ENCODE measurements at regions not wholly inside any gene's neighbourhood (a gene's known extent, or its start where the extent isn't known, plus 50 kb on each side); places are given as distances from the start of the nearest gene placed in this dataset.

DNA sequence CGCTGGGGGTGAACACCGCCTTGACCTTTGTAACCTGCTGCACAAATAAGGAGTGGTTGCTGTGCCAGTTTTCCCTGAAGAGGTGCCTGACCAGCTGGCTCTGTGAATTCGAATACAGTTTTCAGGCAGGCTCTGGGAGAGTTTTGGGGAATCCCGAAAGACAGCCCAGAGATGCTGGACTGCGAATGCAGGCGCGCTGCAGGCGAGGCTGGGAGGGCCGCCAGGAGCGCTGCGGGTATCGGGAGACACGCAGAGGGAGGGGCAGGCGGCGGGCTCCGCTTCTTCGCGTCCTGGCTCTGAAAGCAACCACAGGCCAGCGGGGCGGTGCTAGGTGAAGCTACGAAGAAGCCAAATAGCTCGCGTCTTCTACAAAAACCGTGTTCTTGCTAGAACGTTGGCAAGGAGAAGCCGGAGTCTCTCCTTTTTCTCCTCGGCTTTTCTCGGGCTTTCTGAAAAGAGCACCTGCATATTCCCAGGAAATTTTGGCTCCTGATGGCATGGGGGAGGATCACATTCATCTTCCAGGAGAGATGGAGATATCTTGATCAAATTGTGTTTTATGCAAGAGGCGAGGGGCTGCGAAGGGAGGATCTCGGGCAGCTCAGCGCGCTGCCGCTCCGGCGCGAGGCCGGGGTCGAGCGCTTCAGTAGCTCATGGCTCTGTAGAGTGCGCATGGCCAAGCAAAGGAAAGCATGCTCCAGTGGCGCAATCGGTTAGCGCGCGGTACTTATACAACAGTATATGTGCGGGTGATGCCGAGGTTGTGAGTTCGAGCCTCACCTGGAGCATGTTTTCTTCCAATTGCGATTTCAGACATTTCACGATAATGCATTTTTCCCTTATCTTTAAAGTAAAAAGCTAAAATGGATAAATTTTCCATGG is 158.1 kb upstream of the ZNF184 start (continued):
- TF ChIP-seq ZNF878 (CRISPR knock-in tag; IDR thresholded peaks at IDR 0.05) (peak; percentile 98), ZNF510 (CRISPR knock-in tag; IDR thresholded peaks at IDR 0.05; ENCODE audit: low read depth) (peak; percentile 97), FOSL1 (CRISPR knock-in tag; IDR thresholded peaks at IDR 0.05; ENCODE audit: borderline replicate concordance) (no peak), POLR2AphosphoS2 (IDR thresholded peaks at IDR 0.05; ENCODE audit: low read depth, low read length) (no peak), SNAI1 (CRISPR knock-in tag; IDR thresholded peaks at IDR 0.05; ENCODE audit: borderline replicate concordance) (0 out of 2 replicates have a peak, but pooled peaks have one; percentile 57), CBX5 (CRISPR knock-in tag; IDR thresholded peaks at IDR 0.05; ENCODE audit: borderline replicate concordance) (peak; percentile 96), RXRB (CRISPR knock-in tag; IDR thresholded peaks at IDR 0.05; ENCODE audit: borderline replicate concordance) (peak; percentile 80), EED (CRISPR knock-in tag; IDR thresholded peaks at IDR 0.05) (peak; percentile 93; the same call in 1 of the 2 replicates), NFKBIZ (CRISPR knock-in tag; IDR thresholded peaks at IDR 0.05) (peak; percentile 65), SOX6 (IDR thresholded peaks at IDR 0.05) (no peak), SOX6 (CRISPR knock-in tag; IDR thresholded peaks at IDR 0.05) (peak; percentile 75), ZNF274 (CRISPR knock-in tag; IDR thresholded peaks at IDR 0.05) (peak; percentile 96; the same call in 1 of the 2 replicates), RBM39 (IDR thresholded peaks at IDR 0.05; ENCODE audit: low read depth, low read length, poor library complexity, severe bottlenecking) (no peak), ZFP36L1 (CRISPR knock-in tag; IDR thresholded peaks at IDR 0.05) (peak; percentile 97; the same call in 1 of the 2 replicates)
- TF ChIP-seq, protein P1, sequence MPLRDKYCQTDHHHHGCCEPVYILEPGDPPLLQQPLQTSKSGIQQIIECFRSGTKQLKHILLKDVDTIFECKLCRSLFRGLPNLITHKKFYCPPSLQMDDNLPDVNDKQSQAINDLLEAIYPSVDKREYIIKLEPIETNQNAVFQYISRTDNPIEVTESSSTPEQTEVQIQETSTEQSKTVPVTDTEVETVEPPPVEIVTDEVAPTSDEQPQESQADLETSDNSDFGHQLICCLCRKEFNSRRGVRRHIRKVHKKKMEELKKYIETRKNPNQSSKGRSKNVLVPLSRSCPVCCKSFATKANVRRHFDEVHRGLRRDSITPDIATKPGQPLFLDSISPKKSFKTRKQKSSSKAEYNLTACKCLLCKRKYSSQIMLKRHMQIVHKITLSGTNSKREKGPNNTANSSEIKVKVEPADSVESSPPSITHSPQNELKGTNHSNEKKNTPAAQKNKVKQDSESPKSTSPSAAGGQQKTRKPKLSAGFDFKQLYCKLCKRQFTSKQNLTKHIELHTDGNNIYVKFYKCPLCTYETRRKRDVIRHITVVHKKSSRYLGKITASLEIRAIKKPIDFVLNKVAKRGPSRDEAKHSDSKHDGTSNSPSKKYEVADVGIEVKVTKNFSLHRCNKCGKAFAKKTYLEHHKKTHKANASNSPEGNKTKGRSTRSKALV (CRISPR knock-in tag; IDR thresholded peaks at IDR 0.05): peak; percentile 98
- TF ChIP-seq, protein P2, sequence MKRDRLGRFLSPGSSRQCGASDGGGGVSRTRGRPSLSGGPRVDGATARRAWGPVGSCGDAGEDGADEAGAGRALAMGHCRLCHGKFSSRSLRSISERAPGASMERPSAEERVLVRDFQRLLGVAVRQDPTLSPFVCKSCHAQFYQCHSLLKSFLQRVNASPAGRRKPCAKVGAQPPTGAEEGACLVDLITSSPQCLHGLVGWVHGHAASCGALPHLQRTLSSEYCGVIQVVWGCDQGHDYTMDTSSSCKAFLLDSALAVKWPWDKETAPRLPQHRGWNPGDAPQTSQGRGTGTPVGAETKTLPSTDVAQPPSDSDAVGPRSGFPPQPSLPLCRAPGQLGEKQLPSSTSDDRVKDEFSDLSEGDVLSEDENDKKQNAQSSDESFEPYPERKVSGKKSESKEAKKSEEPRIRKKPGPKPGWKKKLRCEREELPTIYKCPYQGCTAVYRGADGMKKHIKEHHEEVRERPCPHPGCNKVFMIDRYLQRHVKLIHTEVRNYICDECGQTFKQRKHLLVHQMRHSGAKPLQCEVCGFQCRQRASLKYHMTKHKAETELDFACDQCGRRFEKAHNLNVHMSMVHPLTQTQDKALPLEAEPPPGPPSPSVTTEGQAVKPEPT (CRISPR knock-in tag; IDR thresholded peaks at IDR 0.05; ENCODE audit: low read depth): peak; percentile 67; the same call in 1 of the 2 replicates
- TF ChIP-seq, protein P3, sequence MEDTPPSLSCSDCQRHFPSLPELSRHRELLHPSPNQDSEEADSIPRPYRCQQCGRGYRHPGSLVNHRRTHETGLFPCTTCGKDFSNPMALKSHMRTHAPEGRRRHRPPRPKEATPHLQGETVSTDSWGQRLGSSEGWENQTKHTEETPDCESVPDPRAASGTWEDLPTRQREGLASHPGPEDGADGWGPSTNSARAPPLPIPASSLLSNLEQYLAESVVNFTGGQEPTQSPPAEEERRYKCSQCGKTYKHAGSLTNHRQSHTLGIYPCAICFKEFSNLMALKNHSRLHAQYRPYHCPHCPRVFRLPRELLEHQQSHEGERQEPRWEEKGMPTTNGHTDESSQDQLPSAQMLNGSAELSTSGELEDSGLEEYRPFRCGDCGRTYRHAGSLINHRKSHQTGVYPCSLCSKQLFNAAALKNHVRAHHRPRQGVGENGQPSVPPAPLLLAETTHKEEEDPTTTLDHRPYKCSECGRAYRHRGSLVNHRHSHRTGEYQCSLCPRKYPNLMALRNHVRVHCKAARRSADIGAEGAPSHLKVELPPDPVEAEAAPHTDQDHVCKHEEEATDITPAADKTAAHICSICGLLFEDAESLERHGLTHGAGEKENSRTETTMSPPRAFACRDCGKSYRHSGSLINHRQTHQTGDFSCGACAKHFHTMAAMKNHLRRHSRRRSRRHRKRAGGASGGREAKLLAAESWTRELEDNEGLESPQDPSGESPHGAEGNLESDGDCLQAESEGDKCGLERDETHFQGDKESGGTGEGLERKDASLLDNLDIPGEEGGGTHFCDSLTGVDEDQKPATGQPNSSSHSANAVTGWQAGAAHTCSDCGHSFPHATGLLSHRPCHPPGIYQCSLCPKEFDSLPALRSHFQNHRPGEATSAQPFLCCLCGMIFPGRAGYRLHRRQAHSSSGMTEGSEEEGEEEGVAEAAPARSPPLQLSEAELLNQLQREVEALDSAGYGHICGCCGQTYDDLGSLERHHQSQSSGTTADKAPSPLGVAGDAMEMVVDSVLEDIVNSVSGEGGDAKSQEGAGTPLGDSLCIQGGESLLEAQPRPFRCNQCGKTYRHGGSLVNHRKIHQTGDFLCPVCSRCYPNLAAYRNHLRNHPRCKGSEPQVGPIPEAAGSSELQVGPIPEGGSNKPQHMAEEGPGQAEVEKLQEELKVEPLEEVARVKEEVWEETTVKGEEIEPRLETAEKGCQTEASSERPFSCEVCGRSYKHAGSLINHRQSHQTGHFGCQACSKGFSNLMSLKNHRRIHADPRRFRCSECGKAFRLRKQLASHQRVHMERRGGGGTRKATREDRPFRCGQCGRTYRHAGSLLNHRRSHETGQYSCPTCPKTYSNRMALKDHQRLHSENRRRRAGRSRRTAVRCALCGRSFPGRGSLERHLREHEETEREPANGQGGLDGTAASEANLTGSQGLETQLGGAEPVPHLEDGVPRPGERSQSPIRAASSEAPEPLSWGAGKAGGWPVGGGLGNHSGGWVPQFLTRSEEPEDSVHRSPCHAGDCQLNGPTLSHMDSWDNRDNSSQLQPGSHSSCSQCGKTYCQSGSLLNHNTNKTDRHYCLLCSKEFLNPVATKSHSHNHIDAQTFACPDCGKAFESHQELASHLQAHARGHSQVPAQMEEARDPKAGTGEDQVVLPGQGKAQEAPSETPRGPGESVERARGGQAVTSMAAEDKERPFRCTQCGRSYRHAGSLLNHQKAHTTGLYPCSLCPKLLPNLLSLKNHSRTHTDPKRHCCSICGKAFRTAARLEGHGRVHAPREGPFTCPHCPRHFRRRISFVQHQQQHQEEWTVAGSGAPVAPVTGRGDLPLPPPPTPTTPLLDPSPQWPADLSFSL (CRISPR knock-in tag; IDR thresholded peaks at IDR 0.05): no peak
- TF ChIP-seq, protein P4, sequence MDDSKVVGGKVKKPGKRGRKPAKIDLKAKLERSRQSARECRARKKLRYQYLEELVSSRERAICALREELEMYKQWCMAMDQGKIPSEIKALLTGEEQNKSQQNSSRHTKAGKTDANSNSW (CRISPR knock-in tag; IDR thresholded peaks at IDR 0.05; ENCODE audit: borderline replicate concordance): peak; percentile 40; the same call in 1 of the 2 replicates

Measured in HepG2 (cell line).